Mammary epithelial cell (primary cell): ENCODE measurements at regions not wholly inside any gene's neighbourhood (a gene's known extent, or its start where the extent isn't known, plus 50 kb on each side); places are given as distances from the start of the nearest gene placed in this dataset.

Experiments used
- CTCF ChIP-seq, 2 donors: IDR thresholded peaks in 1 of 2; conservative IDR thresholded peaks in 1 of 2; 2 replicates each; pipeline ENCODE4 v1.5.1; 2011 to 2012; ENCODE audit warnings: inconsistent platforms in 2 of 2, low read length in 2 of 2, mild to moderate bottlenecking in 2 of 2, control low read depth in 1 of 2, low read depth in 1 of 2; ENCODE audit not compliant: insufficient read depth in 1 of 2; ENCODE audit errors: extremely low read depth in 1 of 2
- EZH2 ChIP-seq: IDR thresholded peaks from 2 replicates; pipeline ENCODE4 v1.6.1; 2012; ENCODE audit warnings: low read length, inconsistent platforms, borderline replicate concordance

- no peak for TF ChIP-seq CTCF (conservative IDR thresholded peaks at IDR 0.05 in 1 of 2, IDR thresholded peaks at IDR 0.05 in 1 of 2; ENCODE audit: extremely low read depth in 1 of 2, insufficient read depth in 1 of 2, low read depth in 1 of 2, low read length in 2 of 2)
- TF ChIP-seq EZH2 = no peak
Observed at GRCh38 chr7:46633630-46634240, 712.7 kb upstream of the IGFBP3 start.
